ENCODE measurements at regions not wholly inside any gene's neighbourhood (a gene's known extent, or its start where the extent isn't known, plus 50 kb on each side); places are given as distances from the start of the nearest gene placed in this dataset.

GRCh38 chr7:138184191-138184590, 107.9 kb downstream of the AKR1D1 start:
- TF ChIP-seq POLR2AphosphoS5 (IDR thresholded peaks at IDR 0.05; ENCODE audit: low read depth, low read length) = no peak
- no peak for TF ChIP-seq SIN3A (IDR thresholded peaks at IDR 0.05; ENCODE audit: borderline replicate concordance, insufficient read depth, low read length)
- no peak for TF ChIP-seq TAF1 (IDR thresholded peaks at IDR 0.05; ENCODE audit: borderline replicate concordance, insufficient read depth, low read length)
- no peak for TF ChIP-seq FOXP2 (optimal IDR thresholded peaks at IDR 0.05; ENCODE audit: borderline replicate concordance, extremely low read depth, extremely low read length, insufficient read depth)
- no peak for TF ChIP-seq REST (IDR thresholded peaks at IDR 0.05; ENCODE audit: insufficient read depth in 1 of 2, low read depth in 2 of 2, low read length in 2 of 2)

- no peak for TF ChIP-seq REST (IDR thresholded peaks at IDR 0.05; ENCODE audit: insufficient read depth in 1 of 2, low read depth in 2 of 2, low read length in 2 of 2)
- TF ChIP-seq SIN3A (IDR thresholded peaks at IDR 0.05; ENCODE audit: borderline replicate concordance, insufficient read depth, low read length) = no peak
- TF ChIP-seq TAF1 (IDR thresholded peaks at IDR 0.05; ENCODE audit: borderline replicate concordance, insufficient read depth, low read length) = no peak
- TF ChIP-seq POLR2AphosphoS5 (IDR thresholded peaks at IDR 0.05; ENCODE audit: low read depth, low read length) = no peak
- TF ChIP-seq FOXP2 (optimal IDR thresholded peaks at IDR 0.05; ENCODE audit: borderline replicate concordance, extremely low read depth, extremely low read length, insufficient read depth) = no peak
These were observed 109.1 kb downstream of the AKR1D1 start for GRCh38 chr7:138185132-138185908.

- no peak for TF ChIP-seq FOXP2 (optimal IDR thresholded peaks at IDR 0.05; ENCODE audit: borderline replicate concordance, extremely low read depth, extremely low read length, insufficient read depth)
- no peak for TF ChIP-seq SIN3A (IDR thresholded peaks at IDR 0.05; ENCODE audit: borderline replicate concordance, insufficient read depth, low read length)
- no peak for TF ChIP-seq POLR2AphosphoS5 (IDR thresholded peaks at IDR 0.05; ENCODE audit: low read depth, low read length)
- no peak for TF ChIP-seq TAF1 (IDR thresholded peaks at IDR 0.05; ENCODE audit: borderline replicate concordance, insufficient read depth, low read length)
- TF ChIP-seq REST (IDR thresholded peaks at IDR 0.05; ENCODE audit: insufficient read depth in 1 of 2, low read depth in 2 of 2, low read length in 2 of 2) = no peak
These were observed 110.7 kb downstream of the AKR1D1 start for GRCh38 chr7:138186951-138187351.

- TF ChIP-seq SIN3A (IDR thresholded peaks at IDR 0.05; ENCODE audit: borderline replicate concordance, insufficient read depth, low read length) = no peak
- TF ChIP-seq FOXP2 (optimal IDR thresholded peaks at IDR 0.05; ENCODE audit: borderline replicate concordance, extremely low read depth, extremely low read length, insufficient read depth) = no peak
- TF ChIP-seq POLR2AphosphoS5 (IDR thresholded peaks at IDR 0.05; ENCODE audit: low read depth, low read length) = no peak
- TF ChIP-seq REST (IDR thresholded peaks at IDR 0.05; ENCODE audit: insufficient read depth in 1 of 2, low read depth in 2 of 2, low read length in 2 of 2) = no peak
- no peak for TF ChIP-seq TAF1 (IDR thresholded peaks at IDR 0.05; ENCODE audit: borderline replicate concordance, insufficient read depth, low read length)
These were observed 112.1 kb downstream of the AKR1D1 start for GRCh38 chr7:138188290-138188858.
